K562 (cell line): ENCODE measurements at regions not wholly inside any gene's neighbourhood (a gene's known extent, or its start where the extent isn't known, plus 50 kb on each side); places are given as distances from the start of the nearest gene placed in this dataset.

Experiments used
- ATAC-seq: fragments of 200-7000 bp; cut with Tn5 transposase; 3 replicates; pipeline ENCODE4 v1.9.1; 2020; ENCODE audit warnings: moderate library complexity
- BruUV-seq: library from RNA; stranded (reverse); fragments of 400-500 nt; replicated peaks from 2 replicates; lab custom pipeline; 2021; lab: Mats Ljungman, UMichigan
- CTCF ChIA-PET: fragments of 300-600 bp; formaldehyde crosslinking; extraction: SDS; loops from one replicate; lab custom pipeline; 2021; ENCODE audit warnings: low intra/inter-chr PET ratio; lab: Yijun Ruan, JAX
- POLR2A ChIA-PET: fragments of 300-600, 350-650 bp; sonication (Branson Sonifier 250); formaldehyde crosslinking; extraction: SDS; loops from one replicate; lab custom pipeline; 2021; ENCODE audit warnings: antibody characterized with exemption, inconsistent platforms; lab: Yijun Ruan, JAX
- DNase-seq, 4 experiments: peaks; one replicate each; pipeline versions ENCODE4 v3.0.0 to v3.0.0-alpha.2; 2011 to 2018; ENCODE audit warnings: low spot score in 3 of 4, mixed read lengths in 3 of 4; ENCODE audit errors: extremely low read depth in 1 of 4
- FAIRE-seq: peaks from 2 replicates; lab custom pipeline; 2011; peaks lifted over from hg19 to GRCh38; lab: Jason Lieb, UNC
- H2AFZ ChIP-seq: 2 replicates; pipeline ENCODE4 v1.6.0; 2011; ENCODE audit warnings: low read depth, low read length, control low read depth, inconsistent platforms
- H3K27ac ChIP-seq: fragments of 200-600 bp; 3 replicates; pipeline ENCODE4 v1.8.0; 2011; ENCODE audit warnings: low read depth, mild to moderate bottlenecking, control low read depth, inconsistent platforms, low read length, moderate library complexity, mixed read lengths; ENCODE audit errors: extremely low read depth
- H3K27me3 ChIP-seq, 2 experiments: fragments of 300-600 bp in 1 of 2; 2 replicates in 1 of 2; 3 replicates in 1 of 2; pipeline versions ENCODE4 v1.6.0 to v1.8.0; 2011; ENCODE audit warnings: inconsistent platforms in 2 of 2, low read length in 2 of 2, mild to moderate bottlenecking in 1 of 2, mixed read lengths in 1 of 2, moderate library complexity in 1 of 2; ENCODE audit not compliant: control insufficient read depth in 2 of 2, insufficient read depth in 2 of 2
- H3K36me3 ChIP-seq: fragments of 300-600 bp; 3 replicates; pipeline ENCODE4 v1.8.0; 2011; ENCODE audit warnings: mild to moderate bottlenecking, low read length, inconsistent platforms; ENCODE audit not compliant: control insufficient read depth, insufficient read depth
- H3K4me1 ChIP-seq, 2 experiments: fragments of 200-600 bp in 1 of 2; replicated peaks in 1 of 2; 2 replicates in 1 of 2; 3 replicates in 1 of 2; pipeline versions ENCODE4 v1.5.1 to v1.8.0; 2011; ENCODE audit warnings: inconsistent platforms in 2 of 2, low read length in 2 of 2, mild to moderate bottlenecking in 1 of 2, mixed read lengths in 1 of 2, moderate library complexity in 1 of 2; ENCODE audit not compliant: control insufficient read depth in 2 of 2, insufficient read depth in 2 of 2
- H3K4me2 ChIP-seq: 2 replicates; pipeline ENCODE4 v1.6.1; 2011; ENCODE audit warnings: low read length, control low read depth, inconsistent platforms, mixed read lengths; ENCODE audit not compliant: insufficient read depth
- H3K4me3 ChIP-seq: fragments of 200-600 bp; sonication (generic), shearing (Covaris generic); 2 replicates; pipeline ENCODE4 v1.5.1; 2016; ENCODE audit warnings: control low read depth, inconsistent platforms
- H3K79me2 ChIP-seq: fragments of 200-600 bp; 3 replicates; pipeline ENCODE4 v1.8.0; 2011; ENCODE audit warnings: low read length, inconsistent platforms; ENCODE audit not compliant: control insufficient read depth, insufficient read depth
- H3K9ac ChIP-seq, 2 experiments: 2 replicates each; pipeline versions ENCODE4 v1.6.0 to v1.6.1; 2011; ENCODE audit warnings: low read depth in 2 of 2, low read length in 2 of 2, control low read depth in 1 of 2, inconsistent platforms in 1 of 2, mild to moderate bottlenecking in 1 of 2, mixed read lengths in 1 of 2; ENCODE audit not compliant: insufficient read depth in 1 of 2
- H3K9me1 ChIP-seq: one replicate; pipeline ENCODE4 v1.6.0; 2011; ENCODE audit warnings: inconsistent platforms, mild to moderate bottlenecking, low read length, moderate library complexity; ENCODE audit not compliant: control insufficient read depth, insufficient read depth
- H3K9me3 ChIP-seq: replicated peaks from 2 replicates; pipeline ENCODE4 v1.5.1; 2011; ENCODE audit warnings: low read depth, low read length, inconsistent platforms; ENCODE audit not compliant: control insufficient read depth, insufficient read depth
- H4K20me1 ChIP-seq: replicated peaks from 2 replicates; pipeline ENCODE4 v1.6.1; 2011; ENCODE audit warnings: low read length, inconsistent platforms, mixed read lengths; ENCODE audit not compliant: control insufficient read depth, insufficient read depth
- ARID1B ChIP-seq: fragments of 450-650 bp; IDR thresholded peaks from 2 replicates; pipeline ENCODE4 v1.6.1; 2016; ENCODE audit warnings: antibody characterized with exemption, mild to moderate bottlenecking, inconsistent platforms
- CBFA2T3 ChIP-seq: fragments of 450-650 bp; IDR thresholded peaks from 2 replicates; pipeline ENCODE4 v1.6.1; 2017
- COPS2 ChIP-seq: fragments of 450-650 bp; conservative IDR thresholded peaks from 2 replicates; pipeline ENCODE4 v1.6.1; 2016; ENCODE audit warnings: mild to moderate bottlenecking, moderate library complexity
- CREBBP ChIP-seq: IDR thresholded peaks from one replicate; pipeline ENCODE4 v1.6.1; 2012; ENCODE audit warnings: low read depth, mild to moderate bottlenecking, control low read depth, inconsistent platforms, low read length
- DIDO1 ChIP-seq: fragments of 450-650 bp; IDR thresholded peaks from 2 replicates; pipeline ENCODE4 v1.6.1; 2016; ENCODE audit warnings: low read depth, missing biosample characterization, missing genetic modification characterization
- FOXP4 ChIP-seq: sonication (generic); formaldehyde crosslinking; IDR thresholded peaks from 2 replicates; pipeline ENCODE4 v1.8.0; 2022; ENCODE audit warnings: mild to moderate bottlenecking, missing genetic modification reagents, borderline replicate concordance
- GATAD2A ChIP-seq: fragments of 450-650 bp; IDR thresholded peaks from 2 replicates; pipeline ENCODE4 v1.6.1; 2017
- L3MBTL2 ChIP-seq: fragments of 450-650 bp; IDR thresholded peaks from 2 replicates; pipeline ENCODE4 v1.6.1; 2016; ENCODE audit warnings: mild to moderate bottlenecking, moderate library complexity
- NR2C2 ChIP-seq, 2 experiments: fragments of 200-800 bp in 1 of 2; sonication (Bioruptor generic) in 1 of 2; sonication (generic) in 1 of 2; formaldehyde crosslinking in 1 of 2; IDR thresholded peaks; 2 replicates each; pipeline versions ENCODE4 v1.6.1 to v1.8.0; 2016 to 2022; ENCODE audit warnings: mild to moderate bottlenecking in 1 of 2, missing compliant biosample characterization in 1 of 2, missing genetic modification characterization in 1 of 2, missing genetic modification reagents in 1 of 2
- RNF219 ChIP-seq: fragments of 250-450 bp; sonication (Bioruptor Pico); IDR thresholded peaks from 2 replicates; pipeline ENCODE4 v1.5.0; 2022; ENCODE audit warnings: mild to moderate bottlenecking
- TCF3 ChIP-seq: sonication (generic); formaldehyde crosslinking; IDR thresholded peaks from 2 replicates; pipeline ENCODE4 v1.4.0; 2020; ENCODE audit warnings: mild to moderate bottlenecking, missing genetic modification reagents
- ZNF699 ChIP-seq: fragments of 250-450 bp; sonication (Bioruptor Pico); IDR thresholded peaks from 2 replicates; pipeline ENCODE4 v1.8.0; 2021; ENCODE audit warnings: mild to moderate bottlenecking, moderate library complexity; ENCODE audit not compliant: insufficient replicate concordance
- WGBS: fragments of 100-300 bp; shearing (Covaris generic); methylation state at CpG from one replicate; pipeline ENCODE4 v1.1.6; 2016; ENCODE audit warnings: low coverage, mixed read lengths; ENCODE audit not compliant: insufficient coverage; ENCODE audit errors: missing lambda C conversion rate; 5-methylcytosine and 5-hydroxymethylcytosine counted together
- in situ Hi-C: fragments of 300-500 bp; cut with MboI; formaldehyde crosslinking; loops from 4 replicates; pipeline ENCODE4 v1.15.0; 2018; ENCODE audit warnings: inconsistent platforms, mixed read lengths
- intact Hi-C: fragments of 100-400 bp; cut with micrococcal nuclease; formaldehyde crosslinking; loops from 2 replicates; pipeline ENCODE4 v1.14.2; 2022
- TF ChIP-seq, protein P1 (sequence below), 2 experiments: fragments of 450-650 bp in 1 of 2; sonication (generic) in 1 of 2; formaldehyde crosslinking; conservative IDR thresholded peaks; 2 replicates each; pipeline versions ENCODE4 v1.4.0 to v1.8.1; 2020 to 2022; ENCODE audit warnings: mild to moderate bottlenecking in 1 of 2, missing genetic modification reagents in 1 of 2

DNA sequence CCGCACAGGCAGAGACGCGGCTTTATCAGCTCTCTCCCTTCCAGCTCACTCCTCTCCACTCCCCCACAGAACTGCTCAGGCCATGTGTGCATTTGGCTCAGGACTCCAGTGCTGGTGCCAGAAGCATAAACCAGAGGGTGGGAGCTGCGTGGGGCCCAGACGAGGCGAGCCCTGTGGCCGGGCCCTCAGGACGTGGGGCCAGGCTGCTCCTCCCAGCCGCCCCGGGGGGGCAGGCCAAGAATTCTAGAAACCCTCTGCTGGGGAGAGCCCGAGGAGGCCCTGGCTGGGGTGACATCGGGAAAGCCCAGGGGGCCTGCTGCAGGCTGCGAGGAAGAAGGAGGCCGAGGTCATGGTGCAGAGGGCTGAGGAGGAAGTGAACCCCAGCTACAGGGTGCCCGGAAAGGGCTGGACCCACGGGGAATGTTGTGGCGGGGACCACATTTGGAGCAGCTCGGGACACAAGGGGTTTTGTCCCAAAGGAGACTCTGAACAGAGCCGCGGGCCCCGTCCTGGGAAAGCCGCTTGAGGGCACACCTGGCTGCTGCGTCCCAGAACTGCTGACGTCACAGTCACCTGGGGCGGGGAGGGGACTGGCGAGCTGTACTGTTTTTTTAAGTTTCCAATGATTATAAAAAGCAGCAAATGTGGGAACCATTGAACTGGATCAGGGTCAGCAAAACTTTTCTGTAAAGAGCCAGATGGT, 107.1 kb downstream of the BANF2 start:
- H3K4me2 ChIP-seq = no peak overlapping the region
- WGBS = 12% methylated on average over 12 of the region's 26 CpGs
- POLR2A ChIA-PET = interaction anchor here (0.6 kb wide), 1 partner anchor 193 kb away, joined by 3 read pairs; no protein-coding TSS in a partner anchor
- TF ChIP-seq GATAD2A = no peak
- TF ChIP-seq COPS2 = no peak
- TF ChIP-seq L3MBTL2 = peak; percentile 49; the same call in 1 of the 2 replicates
- no peak for TF ChIP-seq DIDO1
- TF ChIP-seq CBFA2T3 = 0 out of 2 replicates have a peak, but pooled peaks have one; percentile 13
- TF ChIP-seq CREBBP = no peak
- 0 out of 2 replicates have a peak, but pooled peaks have one; percentile 25 for TF ChIP-seq ARID1B
- TF ChIP-seq, protein P1, sequence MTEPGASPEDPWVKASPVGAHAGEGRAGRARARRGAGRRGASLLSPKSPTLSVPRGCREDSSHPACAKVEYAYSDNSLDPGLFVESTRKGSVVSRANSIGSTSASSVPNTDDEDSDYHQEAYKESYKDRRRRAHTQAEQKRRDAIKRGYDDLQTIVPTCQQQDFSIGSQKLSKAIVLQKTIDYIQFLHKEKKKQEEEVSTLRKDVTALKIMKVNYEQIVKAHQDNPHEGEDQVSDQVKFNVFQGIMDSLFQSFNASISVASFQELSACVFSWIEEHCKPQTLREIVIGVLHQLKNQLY (CRISPR knock-in tag; conservative IDR thresholded peaks at IDR 0.05) = no peak
- no peak for TF ChIP-seq ZNF699 (CRISPR knock-in tag)
- 0 out of 2 replicates have a peak, but pooled peaks have one; percentile 15 for TF ChIP-seq TCF3
- TF ChIP-seq NR2C2 (CRISPR knock-in tag; IDR thresholded peaks at IDR 0.05) = no peak
- peak; percentile 47 for TF ChIP-seq NR2C2 (tag; IDR thresholded peaks at IDR 0.05)
- no peak for TF ChIP-seq RNF219
- TF ChIP-seq FOXP4 (CRISPR knock-in tag) = no peak

More for the DNA sequence above, 107.1 kb downstream of the BANF2 start:
- Histone ChIP-seq H3K36me3 (no peaks in the 10 kb centered on the region), H3K79me2 (no peaks in the 10 kb centered on the region), H3K9me3 (no peaks in the 10 kb centered on the region), H3K27me3 (peaks cover 0 to 13% of the 10 kb centered on the region in 2 experiments; a peak in 2 of 5 replicates), H2AFZ (peak overlapping the region; percentile 44; the same call in 1 of the 2 replicates), H3K9me1 (no peaks in the 10 kb centered on the region), H3K9ac (no peak overlapping the region; a peak in 1 of 4 replicates), H3K27ac (no peak overlapping the region), H3K4me3 (no peak overlapping the region), H4K20me1 (no peaks in the 10 kb centered on the region; the same call in 1 of the 2 replicates), H3K4me1 (peaks cover 0 to 7% of the 10 kb centered on the region in 2 experiments; a peak in 2 of 5 replicates)
- DNase-seq (peak; percentile 7 to 21 (median 16)), FAIRE-seq (no peak), ATAC-seq (peak; percentile 72)
- intact Hi-C loops (no loop called here), in situ Hi-C loops (no loop called here)
- CTCF ChIA-PET = no interaction called here
- BruUV-seq = no TSS peak
